ENCODE measurements at regions not wholly inside any gene's neighbourhood (a gene's known extent, or its start where the extent isn't known, plus 50 kb on each side); places are given as distances from the start of the nearest gene placed in this dataset.

DNA sequence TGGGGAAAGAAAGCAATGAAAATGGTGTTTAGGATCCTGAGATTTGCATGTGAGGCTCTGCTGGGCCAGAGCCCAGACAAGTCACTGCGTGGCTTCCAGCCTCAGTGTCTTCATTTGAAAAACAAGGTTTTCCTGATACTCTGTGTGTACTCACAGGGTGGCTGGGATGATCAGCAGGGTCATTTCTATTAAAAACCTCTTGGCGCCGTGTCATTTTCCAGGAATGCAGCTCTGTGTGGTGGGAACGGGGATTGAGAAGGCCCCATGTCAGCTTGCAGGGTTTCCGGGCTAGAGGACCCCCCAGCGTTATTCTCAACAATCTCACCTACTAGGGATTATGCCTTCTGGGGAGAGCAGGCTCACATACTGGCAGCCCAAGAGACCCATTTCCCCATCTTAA lies 73.5 kb downstream of the FOXL1 start:
- TF ChIP-seq, protein P1, sequence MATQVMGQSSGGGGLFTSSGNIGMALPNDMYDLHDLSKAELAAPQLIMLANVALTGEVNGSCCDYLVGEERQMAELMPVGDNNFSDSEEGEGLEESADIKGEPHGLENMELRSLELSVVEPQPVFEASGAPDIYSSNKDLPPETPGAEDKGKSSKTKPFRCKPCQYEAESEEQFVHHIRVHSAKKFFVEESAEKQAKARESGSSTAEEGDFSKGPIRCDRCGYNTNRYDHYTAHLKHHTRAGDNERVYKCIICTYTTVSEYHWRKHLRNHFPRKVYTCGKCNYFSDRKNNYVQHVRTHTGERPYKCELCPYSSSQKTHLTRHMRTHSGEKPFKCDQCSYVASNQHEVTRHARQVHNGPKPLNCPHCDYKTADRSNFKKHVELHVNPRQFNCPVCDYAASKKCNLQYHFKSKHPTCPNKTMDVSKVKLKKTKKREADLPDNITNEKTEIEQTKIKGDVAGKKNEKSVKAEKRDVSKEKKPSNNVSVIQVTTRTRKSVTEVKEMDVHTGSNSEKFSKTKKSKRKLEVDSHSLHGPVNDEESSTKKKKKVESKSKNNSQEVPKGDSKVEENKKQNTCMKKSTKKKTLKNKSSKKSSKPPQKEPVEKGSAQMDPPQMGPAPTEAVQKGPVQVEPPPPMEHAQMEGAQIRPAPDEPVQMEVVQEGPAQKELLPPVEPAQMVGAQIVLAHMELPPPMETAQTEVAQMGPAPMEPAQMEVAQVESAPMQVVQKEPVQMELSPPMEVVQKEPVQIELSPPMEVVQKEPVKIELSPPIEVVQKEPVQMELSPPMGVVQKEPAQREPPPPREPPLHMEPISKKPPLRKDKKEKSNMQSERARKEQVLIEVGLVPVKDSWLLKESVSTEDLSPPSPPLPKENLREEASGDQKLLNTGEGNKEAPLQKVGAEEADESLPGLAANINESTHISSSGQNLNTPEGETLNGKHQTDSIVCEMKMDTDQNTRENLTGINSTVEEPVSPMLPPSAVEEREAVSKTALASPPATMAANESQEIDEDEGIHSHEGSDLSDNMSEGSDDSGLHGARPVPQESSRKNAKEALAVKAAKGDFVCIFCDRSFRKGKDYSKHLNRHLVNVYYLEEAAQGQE (IDR thresholded peaks at IDR 0.05) = no peak
- TF ChIP-seq, protein P2, sequence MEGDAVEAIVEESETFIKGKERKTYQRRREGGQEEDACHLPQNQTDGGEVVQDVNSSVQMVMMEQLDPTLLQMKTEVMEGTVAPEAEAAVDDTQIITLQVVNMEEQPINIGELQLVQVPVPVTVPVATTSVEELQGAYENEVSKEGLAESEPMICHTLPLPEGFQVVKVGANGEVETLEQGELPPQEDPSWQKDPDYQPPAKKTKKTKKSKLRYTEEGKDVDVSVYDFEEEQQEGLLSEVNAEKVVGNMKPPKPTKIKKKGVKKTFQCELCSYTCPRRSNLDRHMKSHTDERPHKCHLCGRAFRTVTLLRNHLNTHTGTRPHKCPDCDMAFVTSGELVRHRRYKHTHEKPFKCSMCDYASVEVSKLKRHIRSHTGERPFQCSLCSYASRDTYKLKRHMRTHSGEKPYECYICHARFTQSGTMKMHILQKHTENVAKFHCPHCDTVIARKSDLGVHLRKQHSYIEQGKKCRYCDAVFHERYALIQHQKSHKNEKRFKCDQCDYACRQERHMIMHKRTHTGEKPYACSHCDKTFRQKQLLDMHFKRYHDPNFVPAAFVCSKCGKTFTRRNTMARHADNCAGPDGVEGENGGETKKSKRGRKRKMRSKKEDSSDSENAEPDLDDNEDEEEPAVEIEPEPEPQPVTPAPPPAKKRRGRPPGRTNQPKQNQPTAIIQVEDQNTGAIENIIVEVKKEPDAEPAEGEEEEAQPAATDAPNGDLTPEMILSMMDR (IDR thresholded peaks at IDR 0.05; ENCODE audit: low read depth, low read length, missing input control) = no peak
- TF ChIP-seq GABPA (IDR thresholded peaks at IDR 0.05 in 1 of 2, conservative IDR thresholded peaks at IDR 0.05 in 1 of 2) = no peak
- TF ChIP-seq SP1 (IDR thresholded peaks at IDR 0.05) = no peak
- no peak for TF ChIP-seq RAD21 (IDR thresholded peaks at IDR 0.05)
- no peak for TF ChIP-seq TAF1 (conservative IDR thresholded peaks at IDR 0.05)

All from liver (tissue), 3 donors.